ENCODE measurements at regions not wholly inside any gene's neighbourhood (a gene's known extent, or its start where the extent isn't known, plus 50 kb on each side); places are given as distances from the start of the nearest gene placed in this dataset.
A peak's percentile ranks its signal among the peaks of the same experiment; 100 is the strongest.
"Not testable (repeated sequence)": the region's sequence is repeated elsewhere in the genome, so short reads cannot be mapped to it uniquely, and the experiment has no call there.

DNA sequence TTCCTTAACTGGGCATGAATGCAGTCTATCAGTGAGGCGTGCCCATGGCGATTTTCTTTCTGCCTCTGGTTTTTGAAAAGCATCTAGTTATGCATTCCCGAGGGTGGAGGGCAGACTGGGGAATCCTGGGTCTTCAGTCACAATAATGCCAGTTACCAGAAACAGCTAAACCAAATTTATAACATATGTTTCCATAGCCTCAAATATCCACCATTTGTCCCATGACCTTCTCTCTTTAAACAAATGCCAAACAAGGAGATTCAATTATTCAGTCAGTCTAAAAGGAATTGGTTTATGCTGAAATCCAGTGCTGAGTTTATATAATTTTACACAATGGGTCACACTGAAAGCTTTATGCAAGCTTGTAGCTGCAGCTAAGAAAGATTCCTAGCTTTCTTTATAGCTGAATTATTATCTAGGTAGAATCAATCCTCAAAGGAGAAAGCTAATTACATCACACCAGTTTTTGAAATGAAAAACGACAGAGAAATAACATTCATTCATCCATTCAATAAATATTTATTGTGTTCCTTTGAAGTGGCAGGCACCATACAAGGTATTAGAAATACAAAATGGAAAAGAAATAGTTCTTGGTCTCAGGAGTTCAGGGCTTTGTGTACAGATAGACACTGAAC, 131.3 kb upstream of the RAP1B start:
- 0 to 75% (median 41%) methylated on average over 1 to 4 of the region's 4 CpGs; no CpG with 5 or more reads in 2 of the 10 experiments for WGBS, 10 experiments

DNA sequence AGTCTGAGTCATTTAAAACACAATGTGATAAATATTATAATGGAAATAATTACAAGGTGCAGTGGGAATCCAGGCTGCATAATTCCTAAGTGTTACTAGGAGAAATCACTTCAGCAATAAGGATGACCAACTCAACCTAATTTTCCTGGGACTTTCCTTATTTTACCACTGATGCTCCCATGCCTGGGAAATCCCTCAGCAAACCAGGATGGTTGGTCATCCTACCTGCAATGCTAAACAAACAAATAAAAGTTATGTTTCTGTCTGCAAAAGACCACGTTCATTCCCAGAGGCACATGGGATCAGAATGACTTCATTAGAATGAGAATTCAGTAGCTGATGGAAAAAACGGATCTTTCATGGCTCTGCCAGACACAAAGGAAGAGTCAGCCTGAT, 130.8 kb upstream of the RAP1B start:
- 11 to 71% (median 40%) methylated on average over 1 to 2 of the region's 2 CpGs; no CpG with 5 or more reads in 1 of the 10 experiments for WGBS, 10 experiments
- Histone ChIP-seq H3K27ac (no peak overlapping the region), H3K4me1 (replicated peaks in 1 of 2) (peaks cover 3 to 9% of the 10 kb centered on the region in 2 donors), H3K4me3 (no peak overlapping the region)
- in situ Hi-C loops (cut with MboI; ENCODE audit: low pct_unique_long_range_greater_than_20kb in 2 of 9, low sequenced_read_pairs in 9 of 9, unreplicated experiment in 9 of 9), result no loop called here
- ATAC-seq (replicated peaks in 6 of 8), result peak in 2 of 8 experiments; percentile 13 to 25

More for the DNA sequence above, 131.3 kb upstream of the RAP1B start:
- no peak overlapping the region for H3K27ac ChIP-seq
- in situ Hi-C loops (cut with MboI; ENCODE audit: low pct_unique_long_range_greater_than_20kb in 2 of 9, low sequenced_read_pairs in 9 of 9, unreplicated experiment in 9 of 9), result no loop called here
- ATAC-seq (replicated peaks in 6 of 8), result peak in 7 of 8 experiments; percentile 40 to 84 (median 62)
- H3K4me1 ChIP-seq (replicated peaks in 1 of 2), result peaks cover 3 to 9% of the 10 kb centered on the region in 2 donors
- no peak overlapping the region for H3K4me3 ChIP-seq

DNA sequence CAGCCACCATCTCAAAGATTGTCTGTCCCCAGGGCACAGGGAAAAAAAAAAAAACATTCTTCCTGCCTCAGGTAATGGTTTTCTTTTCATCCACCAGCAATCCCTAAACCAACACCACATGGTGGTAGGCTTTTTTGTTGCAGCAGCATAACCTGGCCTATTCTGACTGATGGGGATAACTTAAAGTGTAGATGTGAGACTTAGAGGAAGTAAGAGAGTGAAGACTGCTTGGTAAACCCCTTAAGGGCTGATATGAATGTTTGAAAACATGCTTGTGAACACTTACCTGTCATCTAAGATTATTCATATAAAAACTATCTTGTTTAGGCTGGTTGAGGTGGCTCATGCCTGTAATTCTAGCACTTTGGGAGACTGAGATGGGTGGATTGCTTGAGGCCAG, 130.2 kb upstream of the RAP1B start:
- Histone ChIP-seq H3K27ac (no peak overlapping the region), H3K4me1 (replicated peaks in 1 of 2) (peaks cover 3 to 9% of the 10 kb centered on the region in 2 donors), H3K4me3 (no peak overlapping the region)
- no peak for ATAC-seq (replicated peaks in 6 of 8)
- in situ Hi-C loops (cut with MboI; ENCODE audit: low pct_unique_long_range_greater_than_20kb in 2 of 9, low sequenced_read_pairs in 9 of 9, unreplicated experiment in 9 of 9), result no loop called here

DNA sequence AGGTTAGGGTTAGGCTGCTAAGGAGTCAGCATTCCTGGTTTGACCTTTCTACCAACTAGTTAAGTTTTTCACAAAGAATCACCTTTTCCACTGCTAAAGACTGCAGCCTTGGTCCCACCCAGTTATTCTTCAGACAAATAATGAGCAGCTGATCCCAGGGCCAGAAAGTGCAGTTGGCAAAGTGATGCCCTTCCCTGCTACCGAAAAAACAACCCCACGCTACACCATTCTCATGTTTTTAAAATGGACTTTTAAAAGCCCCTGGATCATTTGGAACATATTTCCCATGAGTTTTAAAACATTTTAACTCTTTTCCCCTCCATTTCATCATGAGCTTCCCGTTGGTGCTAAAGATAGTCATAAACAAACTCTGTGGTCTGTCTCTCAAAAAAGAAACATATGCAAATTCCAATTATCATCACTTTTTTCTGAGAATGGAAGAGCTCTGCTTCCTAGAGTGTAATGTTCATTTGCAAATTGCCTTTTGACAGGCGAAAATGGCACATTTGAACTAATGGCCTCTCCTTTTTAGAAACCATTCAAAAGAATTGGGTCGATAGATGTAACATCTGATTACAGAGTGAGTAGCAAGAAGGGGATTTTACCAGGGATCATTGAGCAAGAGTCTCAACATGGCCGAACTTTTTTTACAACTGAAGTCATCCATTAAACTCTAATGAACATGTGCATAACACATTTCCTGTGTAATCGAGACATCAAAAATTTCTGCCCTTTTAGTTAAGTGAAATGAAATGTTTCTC, 129.3 kb upstream of the RAP1B start:
- in situ Hi-C loops (cut with MboI; ENCODE audit: low pct_unique_long_range_greater_than_20kb in 2 of 9, low sequenced_read_pairs in 9 of 9, unreplicated experiment in 9 of 9), result no loop called here

DNA sequence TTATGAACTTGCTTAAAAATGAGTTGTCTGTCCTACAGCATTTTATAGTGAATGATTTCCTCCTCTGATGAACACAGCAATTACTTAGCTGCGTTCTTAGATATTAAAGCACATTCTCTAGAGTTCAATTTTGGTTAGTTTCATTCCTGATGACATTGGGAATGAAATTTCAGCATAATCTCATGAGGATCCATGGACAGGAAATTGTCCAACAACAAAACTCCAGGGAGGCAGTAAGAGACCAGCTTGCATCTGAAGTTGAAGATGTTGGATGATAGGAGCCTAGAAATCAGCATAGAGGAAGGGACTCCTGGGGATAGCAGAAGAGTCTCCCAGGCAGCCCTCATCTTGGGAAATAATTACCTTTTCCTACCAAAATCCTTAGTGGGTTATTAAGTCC, 128.7 kb upstream of the RAP1B start:
- peaks cover 3 to 9% of the 10 kb centered on the region in 2 donors for H3K4me1 ChIP-seq (replicated peaks in 1 of 2)
- ATAC-seq (replicated peaks in 6 of 8), result no peak
- H3K4me3 ChIP-seq, result no peak overlapping the region
- 33 to 88% (median 43%) methylated on average over 1 of the region's 1 CpG; no CpG with 5 or more reads in 5 of the 10 experiments for WGBS, 10 experiments
- in situ Hi-C loops (cut with MboI; ENCODE audit: low pct_unique_long_range_greater_than_20kb in 2 of 9, low sequenced_read_pairs in 9 of 9, unreplicated experiment in 9 of 9), result no loop called here
- no peak overlapping the region for H3K27ac ChIP-seq

More for the DNA sequence above, 129.3 kb upstream of the RAP1B start:
- peak in 3 of 8 experiments; percentile 20 to 48 (median 24) for ATAC-seq (replicated peaks in 6 of 8)
- no peak overlapping the region for H3K4me3 ChIP-seq
- H3K4me1 ChIP-seq (replicated peaks in 1 of 2), result peaks cover 3 to 9% of the 10 kb centered on the region in 2 donors
- no peak overlapping the region for H3K27ac ChIP-seq
- WGBS, 10 experiments, result 9 to 90% (median 48%) methylated on average over 2 to 7 of the region's 7 CpGs

DNA sequence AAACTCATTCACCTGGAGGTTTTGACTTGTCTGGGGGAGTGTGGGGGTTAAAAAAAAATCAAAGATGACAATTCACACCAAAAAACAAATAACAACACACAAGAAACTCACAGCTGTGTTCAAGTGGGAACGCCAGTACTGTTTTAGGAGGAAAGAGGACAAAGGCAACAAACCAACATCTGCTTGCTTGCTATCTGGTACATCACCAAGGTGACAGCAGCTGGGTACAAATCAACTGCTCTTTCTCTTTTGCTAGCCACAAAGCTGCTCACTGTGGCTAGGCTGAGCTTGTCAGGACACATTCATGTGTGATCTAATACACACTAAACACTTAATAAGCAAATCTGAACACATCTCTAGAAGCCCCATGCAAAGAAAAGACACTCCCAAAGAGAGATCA, 128.0 kb upstream of the RAP1B start:
- WGBS, 10 experiments, result 13 to 67% (median 54%) methylated on average over 1 of the region's 1 CpG; no CpG with 5 or more reads in 3 of the 10 experiments
- Histone ChIP-seq H3K4me3 (no peak overlapping the region), H3K27ac (no peak overlapping the region), H3K4me1 (replicated peaks in 1 of 2) (peaks cover 3 to 9% of the 10 kb centered on the region in 2 donors)
- ATAC-seq (replicated peaks in 6 of 8), result peak in 1 of 8 experiments; percentile 11
- in situ Hi-C loops (cut with MboI; ENCODE audit: low pct_unique_long_range_greater_than_20kb in 2 of 9, low sequenced_read_pairs in 9 of 9, unreplicated experiment in 9 of 9), result no loop called here

DNA sequence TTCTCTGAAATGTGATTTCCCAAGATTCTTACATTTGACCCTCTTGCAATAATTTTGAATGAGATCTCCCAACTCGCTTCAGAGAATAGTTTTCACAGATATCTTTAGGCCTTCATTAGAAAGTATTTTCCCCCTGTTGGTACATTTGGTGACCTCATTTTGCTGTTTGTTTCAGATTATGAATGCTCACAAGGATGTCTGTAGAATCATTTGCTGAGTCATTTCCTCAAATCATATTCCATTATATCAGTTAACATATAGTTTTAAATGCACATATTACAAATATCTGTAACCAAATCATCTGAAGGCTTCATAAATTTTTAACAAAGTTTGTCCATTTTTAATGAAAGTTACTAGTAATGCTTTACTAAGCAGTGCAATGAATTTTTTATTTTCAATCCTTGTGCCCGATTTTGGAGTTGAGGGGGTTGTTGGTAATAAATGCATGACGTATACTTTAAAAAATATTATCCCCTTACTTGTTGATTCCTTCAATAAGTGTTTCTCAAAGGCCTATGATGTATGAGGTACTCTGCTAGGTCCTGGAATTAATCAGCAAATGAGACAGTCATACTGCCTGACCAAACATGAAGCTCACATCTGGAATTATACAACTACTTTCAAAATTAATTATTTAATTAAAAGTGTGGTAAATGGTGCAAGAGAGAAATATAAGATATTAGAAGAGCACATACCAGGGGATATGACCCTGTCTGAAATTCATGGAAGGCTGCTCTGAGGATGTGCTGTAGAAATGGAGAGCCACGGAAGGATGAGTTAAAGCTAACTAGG, 126.9 kb upstream of the RAP1B start:
- 0 to 100% (median 88%) methylated on average over 3 to 4 of the region's 4 CpGs; no CpG with 5 or more reads in 1 of the 10 experiments for WGBS, 10 experiments
- Histone ChIP-seq H3K4me1 (replicated peaks in 1 of 2) (peaks cover 3 to 9% of the 10 kb centered on the region in 2 donors), H3K4me3 (no peak overlapping the region), H3K27ac (no peak overlapping the region)
- ATAC-seq (replicated peaks in 6 of 8), result peak in 2 of 8 experiments; percentile 8 to 17
- in situ Hi-C loops (cut with MboI; ENCODE audit: low pct_unique_long_range_greater_than_20kb in 2 of 9, low sequenced_read_pairs in 9 of 9, unreplicated experiment in 9 of 9), result no loop called here

DNA sequence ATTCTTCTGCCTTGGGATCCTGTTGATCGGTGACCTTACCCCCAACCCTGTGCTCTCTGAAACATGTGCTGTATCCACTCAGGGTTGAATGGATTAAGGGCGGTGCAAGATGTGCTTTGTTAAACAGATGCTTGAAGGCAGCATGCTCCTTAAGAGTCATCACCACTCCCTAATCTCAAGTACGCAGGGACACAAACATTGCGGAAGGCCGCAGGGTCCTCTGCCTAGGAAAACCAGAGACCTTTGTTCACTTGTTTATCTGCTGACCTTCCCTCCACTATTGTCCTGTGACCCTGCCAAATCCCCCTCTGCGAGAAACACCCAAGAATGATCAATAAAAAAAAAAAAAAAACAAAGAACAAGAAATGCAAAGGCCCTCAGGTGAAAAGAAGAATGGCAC, 126.1 kb upstream of the RAP1B start:
- H3K27ac ChIP-seq; H3K4me3 ChIP-seq; in situ Hi-C loops (cut with MboI; ENCODE audit: low pct_unique_long_range_greater_than_20kb in 2 of 9, low sequenced_read_pairs in 9 of 9, unreplicated experiment in 9 of 9); H3K4me1 ChIP-seq (replicated peaks in 1 of 2): not testable (repeated sequence)
- WGBS, 10 experiments, result 46 to 91% (median 60%) methylated on average over 1 to 3 of the region's 6 CpGs; no CpG with 5 or more reads in 7 of the 10 experiments
- ATAC-seq (replicated peaks in 6 of 8), result peak in 1 of 8 experiments; percentile 12

DNA sequence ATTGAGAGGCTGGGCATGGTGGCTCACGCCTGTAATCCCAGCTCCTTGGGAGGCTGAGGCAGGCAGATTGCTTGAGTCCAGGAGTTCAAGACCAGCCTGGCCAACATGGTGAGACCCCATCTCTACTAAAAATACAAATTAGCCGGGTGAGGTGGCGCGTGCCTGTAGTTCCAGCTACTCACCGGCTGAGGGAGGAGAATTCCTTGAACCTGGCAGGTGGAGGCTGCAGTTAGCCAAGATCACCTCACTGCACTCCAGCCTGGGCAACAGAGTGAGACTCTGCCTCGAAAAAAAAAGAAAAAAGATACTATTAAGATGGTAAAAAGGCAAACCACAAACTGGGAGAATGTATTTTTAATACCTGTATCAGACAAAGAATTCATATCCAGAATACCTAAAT, 124.2 kb upstream of the RAP1B start:
- in situ Hi-C loops (cut with MboI; ENCODE audit: low pct_unique_long_range_greater_than_20kb in 2 of 9, low sequenced_read_pairs in 9 of 9, unreplicated experiment in 9 of 9); ATAC-seq (replicated peaks in 6 of 8); H3K4me1 ChIP-seq (replicated peaks in 1 of 2); H3K27ac ChIP-seq; H3K4me3 ChIP-seq: not testable (repeated sequence)
- 36 to 97% (median 78%) methylated on average over 1 to 6 of the region's 6 CpGs; no CpG with 5 or more reads in 3 of the 10 experiments for WGBS, 10 experiments

DNA sequence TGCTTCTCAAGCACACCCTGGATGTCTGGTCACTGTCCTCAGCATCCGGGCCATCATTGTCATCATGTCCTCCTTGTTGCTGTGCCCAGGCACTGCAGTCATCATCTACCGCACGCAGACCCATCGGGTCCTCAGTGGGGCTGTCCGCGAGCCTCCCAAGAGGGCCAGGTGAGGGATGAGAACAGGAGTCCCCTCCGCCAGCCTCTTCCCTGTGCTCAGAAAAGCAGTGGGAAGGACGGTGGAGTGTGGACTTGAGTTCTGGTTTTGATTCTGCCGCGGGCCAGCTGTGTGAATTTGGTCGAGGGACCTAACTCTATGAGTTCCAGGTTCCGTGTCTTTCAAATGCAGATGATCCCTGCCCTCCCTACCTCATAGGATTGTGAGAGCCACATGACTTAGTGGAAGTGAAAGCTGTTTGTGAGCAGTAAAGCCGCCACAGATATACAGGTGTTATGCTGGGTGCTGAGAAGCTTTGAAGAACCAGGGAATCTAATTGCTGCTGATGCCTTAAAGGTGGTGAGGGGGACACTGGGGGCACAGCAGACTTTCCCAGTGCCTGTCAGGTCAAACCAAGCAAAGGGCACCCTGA, 122.9 kb upstream of the RAP1B start:
- in situ Hi-C loops (cut with MboI; ENCODE audit: low pct_unique_long_range_greater_than_20kb in 2 of 9, low sequenced_read_pairs in 9 of 9, unreplicated experiment in 9 of 9), result no loop called here
- WGBS, 10 experiments, result 71 to 100% (median 90%) methylated on average over 1 to 6 of the region's 13 CpGs; no CpG with 5 or more reads in 3 of the 10 experiments
- ATAC-seq (replicated peaks in 6 of 8), result no peak
- H3K4me1 ChIP-seq (replicated peaks in 1 of 2), result no peaks in the 10 kb centered on the region
- H3K4me3 ChIP-seq, result no peak overlapping the region
- H3K27ac ChIP-seq, result no peak overlapping the region

DNA sequence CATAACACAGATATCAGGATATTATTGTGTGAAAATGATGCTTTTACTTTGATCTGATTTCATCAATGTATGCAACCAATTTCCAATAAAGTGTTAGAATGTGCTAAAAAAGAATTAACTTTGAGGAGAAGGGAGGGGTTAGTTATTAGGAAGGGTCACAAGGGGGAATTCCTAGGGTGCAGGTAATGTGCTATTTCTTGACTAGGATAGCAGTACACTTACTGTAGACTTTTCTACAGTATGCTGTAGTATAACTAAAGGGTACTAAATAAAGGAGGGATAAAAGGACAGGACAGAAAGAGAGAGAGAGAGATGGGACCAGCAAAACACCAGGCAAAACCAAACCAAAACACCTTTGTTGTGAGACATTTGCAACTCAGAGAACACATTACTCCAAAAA, 121.4 kb upstream of the RAP1B start:
- in situ Hi-C loops (cut with MboI; ENCODE audit: low pct_unique_long_range_greater_than_20kb in 2 of 9, low sequenced_read_pairs in 9 of 9, unreplicated experiment in 9 of 9), result no loop called here
- Histone ChIP-seq H3K27ac (no peak overlapping the region), H3K4me1 (replicated peaks in 1 of 2) (no peaks in the 10 kb centered on the region), H3K4me3 (no peak overlapping the region)
- no peak for ATAC-seq (replicated peaks in 6 of 8)

DNA sequence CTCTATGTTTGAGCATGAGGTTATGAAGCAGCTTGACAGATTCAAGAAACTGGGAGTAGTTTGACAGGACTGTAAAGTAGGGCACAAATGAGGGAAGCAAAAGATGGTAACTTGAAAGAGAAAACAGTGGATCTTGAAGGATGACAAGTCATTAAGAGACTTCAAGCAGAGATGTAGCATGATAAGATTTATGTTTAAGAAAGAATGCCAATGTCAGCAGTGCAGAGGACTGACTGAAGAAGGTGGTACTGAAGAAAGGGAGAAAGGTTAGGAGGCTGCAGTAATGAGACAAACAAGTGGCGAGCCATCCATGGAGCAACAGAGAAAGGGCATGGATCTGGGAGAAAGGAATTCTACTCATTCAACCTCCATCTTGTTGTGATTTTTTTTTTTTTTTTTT, 120.2 kb upstream of the RAP1B start:
- H3K27ac ChIP-seq, result no peak overlapping the region
- ATAC-seq (replicated peaks in 6 of 8), result no peak
- WGBS, 10 experiments, result 67 to 100% (median 84%) methylated on average over 1 of the region's 1 CpG; no CpG with 5 or more reads in 4 of the 10 experiments
- H3K4me3 ChIP-seq, result no peak overlapping the region
- in situ Hi-C loops (cut with MboI; ENCODE audit: low pct_unique_long_range_greater_than_20kb in 2 of 9, low sequenced_read_pairs in 9 of 9, unreplicated experiment in 9 of 9), result no loop called here
- no peaks in the 10 kb centered on the region for H3K4me1 ChIP-seq (replicated peaks in 1 of 2)
